Smooth muscle cell (in vitro differentiated cells): ENCODE measurements at regions not wholly inside any gene's neighbourhood (a gene's known extent, or its start where the extent isn't known, plus 50 kb on each side); places are given as distances from the start of the nearest gene placed in this dataset.

Experiments
- DNase-seq: peaks from one replicate; lab custom pipeline; 2025; ENCODE audit not compliant: unreplicated experiment; lab: John Stamatoyannopoulos, UW
- H2AFZ ChIP-seq: fragments of 200-600 bp; sonication (generic); 2 replicates; pipeline ENCODE4 v1.6.0; 2016; ENCODE audit warnings: antibody characterized with exemption, low read depth, mild to moderate bottlenecking
- H3F3A ChIP-seq: fragments of 200-600 bp; sonication (generic); 2 replicates; pipeline ENCODE4 v1.6.0; 2017; ENCODE audit warnings: antibody characterized with exemption, low read depth
- H3K27ac ChIP-seq: fragments of 200-600 bp; sonication (generic); 2 replicates; pipeline ENCODE4 v1.5.1; 2016; ENCODE audit warnings: low read depth, mild to moderate bottlenecking
- H3K27me3 ChIP-seq: fragments of 200-600 bp; sonication (generic); 2 replicates; pipeline ENCODE4 v1.6.1; 2016; ENCODE audit warnings: low read depth, mild to moderate bottlenecking
- H3K36me3 ChIP-seq: fragments of 200-600 bp; sonication (generic); 2 replicates; pipeline ENCODE4 v1.5.1; 2016; ENCODE audit warnings: low read depth
- H3K4me1 ChIP-seq: fragments of 200-600 bp; sonication (generic); 2 replicates; pipeline ENCODE4 v1.5.1; 2016; ENCODE audit warnings: low read depth
- H3K4me2 ChIP-seq: fragments of 200-600 bp; sonication (generic); 2 replicates; pipeline ENCODE4 v1.6.0; 2016; ENCODE audit warnings: mild to moderate bottlenecking
- H3K4me3 ChIP-seq: fragments of 200-600 bp; sonication (generic); 2 replicates; pipeline ENCODE4 v1.5.1; 2016; ENCODE audit warnings: mild to moderate bottlenecking
- H3K79me2 ChIP-seq: fragments of 200-600 bp; sonication (generic); 2 replicates; pipeline ENCODE4 v1.6.0; 2016; ENCODE audit warnings: low read depth, mild to moderate bottlenecking
- H3K9ac ChIP-seq: fragments of 200-600 bp; sonication (generic); 2 replicates; pipeline ENCODE4 v1.6.0; 2016; ENCODE audit warnings: low read depth
- H3K9me3 ChIP-seq: fragments of 200-600 bp; sonication (generic); replicated peaks from 2 replicates; pipeline ENCODE4 v1.5.1; 2016; ENCODE audit warnings: low read depth
- H4K20me1 ChIP-seq: fragments of 200-600 bp; sonication (generic); 2 replicates; pipeline ENCODE4 v1.6.0; 2016; ENCODE audit warnings: low read depth
- WGBS: methylation state at CpG from one replicate; pipeline ENCODE4 v1.1.7; 2016; ENCODE audit warnings: low lambda C conversion rate; 5-methylcytosine and 5-hydroxymethylcytosine counted together
- TF ChIP-seq, protein P1 (sequence below): fragments of 200-600 bp; sonication (generic); IDR thresholded peaks from 2 replicates; pipeline ENCODE4 v1.5.1; 2017; ENCODE audit warnings: borderline replicate concordance, mild to moderate bottlenecking, antibody characterized with exemption; ENCODE audit not compliant: insufficient read depth, poor library complexity, severe bottlenecking

DNA sequence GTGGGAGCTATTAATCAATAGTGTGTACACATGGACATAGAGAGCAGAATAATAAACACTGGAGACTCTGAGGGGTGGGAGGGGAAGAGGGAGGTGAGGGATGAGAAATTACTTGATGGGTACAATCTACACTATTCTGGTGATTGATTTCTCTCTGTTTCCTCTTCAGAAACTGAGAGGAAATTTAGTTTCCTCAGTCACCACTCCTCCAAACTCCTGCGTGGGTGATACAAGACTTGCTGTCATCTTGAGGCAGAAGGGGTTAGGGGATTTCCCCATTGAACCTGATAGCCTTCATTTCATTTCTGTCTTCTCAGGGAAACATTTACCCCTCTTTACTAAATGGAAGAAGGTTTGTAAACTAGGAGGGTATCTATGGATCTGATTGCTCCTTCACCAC, 84.3 kb upstream of the ESR1 start:
- H3K9me3 ChIP-seq = no peaks in the 10 kb centered on the region
- H3K27ac ChIP-seq = no peak overlapping the region
- no peak overlapping the region for H3K9ac ChIP-seq
- no peak overlapping the region for H3K4me3 ChIP-seq
- no peaks in the 10 kb centered on the region for H4K20me1 ChIP-seq
- TF ChIP-seq, protein P1, sequence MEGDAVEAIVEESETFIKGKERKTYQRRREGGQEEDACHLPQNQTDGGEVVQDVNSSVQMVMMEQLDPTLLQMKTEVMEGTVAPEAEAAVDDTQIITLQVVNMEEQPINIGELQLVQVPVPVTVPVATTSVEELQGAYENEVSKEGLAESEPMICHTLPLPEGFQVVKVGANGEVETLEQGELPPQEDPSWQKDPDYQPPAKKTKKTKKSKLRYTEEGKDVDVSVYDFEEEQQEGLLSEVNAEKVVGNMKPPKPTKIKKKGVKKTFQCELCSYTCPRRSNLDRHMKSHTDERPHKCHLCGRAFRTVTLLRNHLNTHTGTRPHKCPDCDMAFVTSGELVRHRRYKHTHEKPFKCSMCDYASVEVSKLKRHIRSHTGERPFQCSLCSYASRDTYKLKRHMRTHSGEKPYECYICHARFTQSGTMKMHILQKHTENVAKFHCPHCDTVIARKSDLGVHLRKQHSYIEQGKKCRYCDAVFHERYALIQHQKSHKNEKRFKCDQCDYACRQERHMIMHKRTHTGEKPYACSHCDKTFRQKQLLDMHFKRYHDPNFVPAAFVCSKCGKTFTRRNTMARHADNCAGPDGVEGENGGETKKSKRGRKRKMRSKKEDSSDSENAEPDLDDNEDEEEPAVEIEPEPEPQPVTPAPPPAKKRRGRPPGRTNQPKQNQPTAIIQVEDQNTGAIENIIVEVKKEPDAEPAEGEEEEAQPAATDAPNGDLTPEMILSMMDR = no peak
- H3K36me3 ChIP-seq = no peaks in the 10 kb centered on the region
- no peaks in the 10 kb centered on the region for H3K79me2 ChIP-seq
- 93% methylated on average over 1 of the region's 1 CpG for WGBS
- H3F3A ChIP-seq = no peaks in the 10 kb centered on the region
- no peak overlapping the region for H2AFZ ChIP-seq
- H3K4me1 ChIP-seq = no peaks in the 10 kb centered on the region
- no peak overlapping the region for H3K4me2 ChIP-seq
- no peak for DNase-seq
- H3K27me3 ChIP-seq = no peaks in the 10 kb centered on the region

DNA sequence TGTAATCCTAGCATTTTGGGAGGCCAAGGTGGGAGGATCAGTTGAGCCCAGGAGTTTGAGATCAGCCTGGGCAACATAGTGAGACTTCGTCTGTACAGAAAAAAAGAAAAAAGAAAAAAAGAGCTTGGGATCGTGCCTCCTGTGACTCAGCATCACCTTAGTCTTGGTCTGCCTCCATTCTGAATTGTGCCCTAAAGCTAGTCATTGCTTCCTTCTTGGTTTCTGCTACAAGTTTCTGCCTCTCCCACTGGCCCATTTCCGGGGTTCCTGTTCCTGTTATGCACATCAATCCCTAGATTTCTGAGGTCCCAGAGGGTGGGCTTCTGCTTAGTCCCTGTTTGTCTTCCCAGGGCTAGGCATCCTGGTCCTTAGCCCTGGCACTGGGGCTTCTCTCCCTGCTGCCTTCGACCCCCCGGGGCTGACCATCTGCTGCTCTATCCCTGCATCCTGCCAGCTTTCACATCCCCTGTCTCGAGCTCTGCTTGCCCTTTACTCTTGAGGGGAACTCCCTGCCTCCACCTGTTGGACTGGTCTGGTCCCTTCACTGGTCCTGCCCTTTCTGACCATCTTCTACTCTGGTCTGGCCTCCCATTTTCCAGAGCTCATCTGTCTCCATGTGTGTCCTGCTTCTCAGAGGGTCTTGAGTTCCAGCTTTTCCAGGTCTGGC, 77.5 kb upstream of the ESR1 start:
- Histone ChIP-seq H2AFZ (no peak overlapping the region), H3K27ac (no peak overlapping the region), H3F3A (no peaks in the 10 kb centered on the region), H3K9me3 (no peaks in the 10 kb centered on the region), H3K36me3 (no peaks in the 10 kb centered on the region), H3K4me1 (no peaks in the 10 kb centered on the region), H3K4me3 (no peak overlapping the region), H3K4me2 (no peak overlapping the region), H3K9ac (no peak overlapping the region), H4K20me1 (no peaks in the 10 kb centered on the region), H3K79me2 (no peaks in the 10 kb centered on the region), H3K27me3 (no peaks in the 10 kb centered on the region)
- 71% methylated on average over 6 of the region's 6 CpGs for WGBS
- TF ChIP-seq, protein P1 = no peak
- no peak for DNase-seq

- whole genome bisulfite sequencing = 86% methylated on average over 2 of the region's 2 CpGs
- H3K4me1 ChIP-seq = no peaks in the 10 kb centered on the region
These were observed 77.0 kb upstream of the ESR1 start for GRCh38 chr6:151730496-151730870.

More at GRCh38 chr6:151730496-151730870, 77.0 kb upstream of the ESR1 start:
- Histone ChIP-seq H3K27ac (no peak overlapping the region), H3K27me3 (no peaks in the 10 kb centered on the region), H3K9ac (no peak overlapping the region), H3K79me2 (no peaks in the 10 kb centered on the region), H3K9me3 (no peaks in the 10 kb centered on the region), H3F3A (no peaks in the 10 kb centered on the region), H2AFZ (no peak overlapping the region), H3K4me2 (no peak overlapping the region), H3K4me3 (no peak overlapping the region), H4K20me1 (no peaks in the 10 kb centered on the region), H3K36me3 (no peaks in the 10 kb centered on the region)
- no peak for DNase-seq
- TF ChIP-seq, protein P1 = no peak
